GM18502 (cell line): ENCODE measurements at regions not wholly inside any gene's neighbourhood (a gene's known extent, or its start where the extent isn't known, plus 50 kb on each side); places are given as distances from the start of the nearest gene placed in this dataset.

Experiments
- ATAC-seq: cut with Tn5 transposase; IDR thresholded peaks from one replicate; pipeline ENCODE4 v1.9.1; 2021; ENCODE audit warnings: mild to moderate bottlenecking; ENCODE audit not compliant: unreplicated experiment, poor library complexity

DNA sequence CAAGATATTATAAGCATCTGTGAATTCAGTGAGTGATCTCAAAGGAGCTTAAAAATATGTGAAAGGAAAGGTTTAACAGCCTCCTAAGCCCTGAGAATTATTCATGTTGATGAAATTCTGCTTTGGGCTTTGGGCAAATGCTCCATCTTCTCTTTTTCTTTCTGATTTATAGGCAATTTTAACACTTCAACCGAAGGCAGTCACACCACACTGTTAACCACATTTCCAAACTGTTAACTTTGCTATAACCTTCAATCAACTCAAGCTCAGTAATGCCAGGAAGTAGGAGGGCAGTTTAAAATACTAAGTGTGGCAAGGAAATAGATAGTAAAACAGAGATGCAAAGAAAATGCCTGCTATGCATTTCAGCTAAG, 54.4 kb upstream of the NEK7 start:
- no peak for ATAC-seq

DNA sequence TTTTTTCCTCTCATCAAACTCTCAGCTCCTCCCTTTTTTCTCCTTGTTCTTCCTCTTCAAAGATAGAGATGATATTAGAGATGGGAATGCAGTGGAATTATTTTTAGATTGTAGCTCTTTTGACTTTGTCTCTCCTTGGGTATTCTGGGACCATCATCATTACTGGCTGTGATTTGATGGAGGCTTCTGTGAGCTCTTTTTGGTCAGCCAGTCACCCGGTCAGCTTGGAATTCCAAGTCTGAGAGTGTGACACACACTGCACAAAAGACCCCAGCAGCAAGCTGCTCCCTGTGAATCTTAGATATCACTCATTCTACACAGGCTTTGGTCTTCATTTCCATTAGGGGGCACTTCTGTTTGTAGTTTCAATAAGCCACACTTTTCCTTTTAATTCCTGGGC, 51.6 kb upstream of the NEK7 start:
- no peak for ATAC-seq

DNA sequence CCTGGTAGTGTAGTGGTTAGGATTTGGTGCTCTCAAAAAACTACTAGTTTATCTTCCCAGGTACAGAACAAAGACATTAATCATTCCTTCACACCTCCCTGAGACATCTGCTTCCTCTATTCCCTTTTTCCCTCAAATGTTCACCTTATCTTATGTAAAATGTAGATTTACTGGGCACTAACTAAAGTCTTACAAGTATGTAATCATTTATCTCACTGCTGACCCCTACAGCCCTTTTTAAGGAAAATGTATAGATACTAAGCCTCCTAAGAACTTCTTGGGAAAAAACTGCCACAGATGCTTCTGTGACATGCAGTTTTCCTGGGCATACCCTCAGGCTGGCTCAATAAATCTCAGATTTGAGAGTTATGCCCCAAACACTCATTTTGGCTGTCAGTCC, 50.8 kb upstream of the NEK7 start:
- no peak for ATAC-seq
